ENCODE measurements at regions not wholly inside any gene's neighbourhood (a gene's known extent, or its start where the extent isn't known, plus 50 kb on each side); places are given as distances from the start of the nearest gene placed in this dataset.

- Histone ChIP-seq H3K79me2 (ENCODE audit: insufficient read depth, low read length) (no peaks in the 10 kb centered on the region), H2AFZ (ENCODE audit: low read length) (no peak overlapping the region), H3K9me2 (replicated peaks; ENCODE audit: low read depth, low read length) (no peaks in the 10 kb centered on the region), H3K9me3 (ENCODE audit: insufficient read depth, low read depth, low read length) (no peaks in the 10 kb centered on the region), H3K9ac (ENCODE audit: low read depth, low read length, poor library complexity, severe bottlenecking) (no peak overlapping the region), H3F3A (ENCODE audit: low read depth) (no peaks in the 10 kb centered on the region), H3K4me2 (ENCODE audit: low read depth, low read length, poor library complexity, severe bottlenecking) (no peak overlapping the region), H3K27me3 (ENCODE audit: insufficient read depth, low read length, poor library complexity, severe bottlenecking) (no peaks in the 10 kb centered on the region), H3K4me3 (ENCODE audit: low read length, poor library complexity, severe bottlenecking) (no peak overlapping the region), H3K4me1 (ENCODE audit: insufficient read depth, low read length, poor library complexity, severe bottlenecking) (no peaks in the 10 kb centered on the region), H4K20me1 (ENCODE audit: insufficient read depth, low read length, poor library complexity, severe bottlenecking) (no peaks in the 10 kb centered on the region), H3K36me3 (ENCODE audit: insufficient read depth, low read length) (no peaks in the 10 kb centered on the region)
- TF ChIP-seq CTCF (conservative IDR thresholded peaks at IDR 0.05; ENCODE audit: low read length) (peak; percentile 80), EZH2phosphoT487 (IDR thresholded peaks at IDR 0.05; ENCODE audit: borderline replicate concordance) (no peak)
Observed at GRCh38 chr4:149980941-149981340, 97.3 kb upstream of the DCLK2 start.

GRCh38 chr4:149983401-149983800, 94.8 kb upstream of the DCLK2 start:
- TF ChIP-seq CTCF (conservative IDR thresholded peaks at IDR 0.05; ENCODE audit: low read length) (no peak), EZH2phosphoT487 (IDR thresholded peaks at IDR 0.05; ENCODE audit: borderline replicate concordance) (no peak)
- H3K36me3 ChIP-seq (ENCODE audit: insufficient read depth, low read length): no peaks in the 10 kb centered on the region
- no peak overlapping the region for H3K4me2 ChIP-seq (ENCODE audit: low read depth, low read length, poor library complexity, severe bottlenecking)
- H3K9ac ChIP-seq (ENCODE audit: low read depth, low read length, poor library complexity, severe bottlenecking): no peak overlapping the region
- H3F3A ChIP-seq (ENCODE audit: low read depth): no peaks in the 10 kb centered on the region
- no peaks in the 10 kb centered on the region for H3K9me2 ChIP-seq (replicated peaks; ENCODE audit: low read depth, low read length)
- no peaks in the 10 kb centered on the region for H3K27me3 ChIP-seq (ENCODE audit: insufficient read depth, low read length, poor library complexity, severe bottlenecking)
- H4K20me1 ChIP-seq (ENCODE audit: insufficient read depth, low read length, poor library complexity, severe bottlenecking): no peaks in the 10 kb centered on the region
- no peaks in the 10 kb centered on the region for H3K9me3 ChIP-seq (ENCODE audit: insufficient read depth, low read depth, low read length)
- H3K4me3 ChIP-seq (ENCODE audit: low read length, poor library complexity, severe bottlenecking): no peak overlapping the region
- no peaks in the 10 kb centered on the region for H3K4me1 ChIP-seq (ENCODE audit: insufficient read depth, low read length, poor library complexity, severe bottlenecking)
- H3K79me2 ChIP-seq (ENCODE audit: insufficient read depth, low read length): no peaks in the 10 kb centered on the region
- no peak overlapping the region for H2AFZ ChIP-seq (ENCODE audit: low read length)

- no peaks in the 10 kb centered on the region for H4K20me1 ChIP-seq (ENCODE audit: insufficient read depth, low read length, poor library complexity, severe bottlenecking)
Observed at GRCh38 chr4:149983931-149984330, 94.3 kb upstream of the DCLK2 start.

More at GRCh38 chr4:149983931-149984330, 94.3 kb upstream of the DCLK2 start:
- no peaks in the 10 kb centered on the region for H3K9me3 ChIP-seq (ENCODE audit: insufficient read depth, low read depth, low read length)
- H3F3A ChIP-seq (ENCODE audit: low read depth): no peaks in the 10 kb centered on the region
- H3K4me1 ChIP-seq (ENCODE audit: insufficient read depth, low read length, poor library complexity, severe bottlenecking): no peaks in the 10 kb centered on the region
- no peak overlapping the region for H3K4me2 ChIP-seq (ENCODE audit: low read depth, low read length, poor library complexity, severe bottlenecking)
- H3K79me2 ChIP-seq (ENCODE audit: insufficient read depth, low read length): no peaks in the 10 kb centered on the region
- H3K9ac ChIP-seq (ENCODE audit: low read depth, low read length, poor library complexity, severe bottlenecking): no peak overlapping the region
- no peak overlapping the region for H3K4me3 ChIP-seq (ENCODE audit: low read length, poor library complexity, severe bottlenecking)
- no peak overlapping the region for H2AFZ ChIP-seq (ENCODE audit: low read length)
- no peak for TF ChIP-seq CTCF (conservative IDR thresholded peaks at IDR 0.05; ENCODE audit: low read length)
- TF ChIP-seq EZH2phosphoT487 (IDR thresholded peaks at IDR 0.05; ENCODE audit: borderline replicate concordance): no peak
- H3K9me2 ChIP-seq (replicated peaks; ENCODE audit: low read depth, low read length): no peaks in the 10 kb centered on the region
- no peaks in the 10 kb centered on the region for H3K27me3 ChIP-seq (ENCODE audit: insufficient read depth, low read length, poor library complexity, severe bottlenecking)
- H3K36me3 ChIP-seq (ENCODE audit: insufficient read depth, low read length): no peaks in the 10 kb centered on the region
